Breast epithelium (tissue), 4 donors: ENCODE measurements at regions not wholly inside any gene's neighbourhood (a gene's known extent, or its start where the extent isn't known, plus 50 kb on each side); places are given as distances from the start of the nearest gene placed in this dataset.

Experiments
- DNase-seq, 2 donors: peaks; one replicate each; pipeline ENCODE4 v3.0.0-alpha.2; 2019; ENCODE audit warnings: low spot score in 2 of 2
- H3K27ac ChIP-seq, 2 donors: fragments of 200-600 bp; sonication (generic) in 1 of 2; one replicate each; pipeline ENCODE4 v1.5.1; 2016 to 2019; ENCODE audit warnings: mild to moderate bottlenecking in 1 of 2
- H3K27me3 ChIP-seq, 2 donors: fragments of 200-600 bp; sonication (generic) in 1 of 2; one replicate each; pipeline versions ENCODE4 v1.5.1 to v1.6.0; 2017 to 2019; ENCODE audit warnings: control low read depth in 1 of 2, mild to moderate bottlenecking in 1 of 2
- H3K36me3 ChIP-seq: fragments of 200-600 bp; one replicate; pipeline ENCODE4 v1.5.1; 2019
- H3K4me1 ChIP-seq, 2 donors: fragments of 200-600 bp; sonication (generic); one replicate each; pipeline ENCODE4 v1.5.1; 2016 to 2019; ENCODE audit warnings: control low read depth in 1 of 2
- H3K4me3 ChIP-seq, 3 donors: fragments of 200-600 bp; sonication (generic); 1 replicate in 2 of 3; 2 replicates in 1 of 3; pipeline ENCODE4 v1.5.1; 2016 to 2019; ENCODE audit warnings: mild to moderate bottlenecking in 3 of 3, moderate library complexity in 2 of 3
- H3K9me3 ChIP-seq, 2 donors: fragments of 200-600 bp; sonication (generic) in 1 of 2; one replicate each; pipeline ENCODE4 v1.5.1; 2016 to 2019; ENCODE audit warnings: control low read depth in 1 of 2
- POLR2A ChIP-seq: fragments of 450-650 bp; IDR thresholded peaks from one replicate; pipeline ENCODE4 v1.6.1; 2016; ENCODE audit warnings: antibody characterized with exemption, mild to moderate bottlenecking, moderate library complexity
- POLR2AphosphoS5 ChIP-seq, 3 donors: sonication (generic); formaldehyde crosslinking; IDR thresholded peaks; one replicate each; pipeline ENCODE4 v1.6.1; 2017; ENCODE audit warnings: antibody characterized with exemption in 3 of 3
- intact Hi-C: fragments of 100-400 bp; cut with DNase I; formaldehyde crosslinking; loops from one replicate; pipeline ENCODE4 v1.15.1; 2023; ENCODE audit warnings: low total_unique reads
- TF ChIP-seq, protein P1 (sequence below), 3 donors: fragments of 450-650 bp; IDR thresholded peaks; one replicate each; pipeline ENCODE4 v1.5.1; 2016 to 2017; ENCODE audit warnings: antibody characterized with exemption in 3 of 3, mild to moderate bottlenecking in 3 of 3, moderate library complexity in 3 of 3

- no peak overlapping the region for H3K27ac ChIP-seq
- TF ChIP-seq POLR2AphosphoS5 (IDR thresholded peaks at IDR 0.05) = no peak
- DNase-seq = no peak
- intact Hi-C loops = no loop called here
- H3K27me3 ChIP-seq = no peaks in the 10 kb centered on the region
- H3K4me3 ChIP-seq = no peak overlapping the region
- no peaks in the 10 kb centered on the region for H3K9me3 ChIP-seq
- H3K4me1 ChIP-seq = no peaks in the 10 kb centered on the region
- no peaks in the 10 kb centered on the region for H3K36me3 ChIP-seq
Measured at GRCh38 chr6:134458857-134459657, 141.1 kb upstream of the SGK1 start.

DNA sequence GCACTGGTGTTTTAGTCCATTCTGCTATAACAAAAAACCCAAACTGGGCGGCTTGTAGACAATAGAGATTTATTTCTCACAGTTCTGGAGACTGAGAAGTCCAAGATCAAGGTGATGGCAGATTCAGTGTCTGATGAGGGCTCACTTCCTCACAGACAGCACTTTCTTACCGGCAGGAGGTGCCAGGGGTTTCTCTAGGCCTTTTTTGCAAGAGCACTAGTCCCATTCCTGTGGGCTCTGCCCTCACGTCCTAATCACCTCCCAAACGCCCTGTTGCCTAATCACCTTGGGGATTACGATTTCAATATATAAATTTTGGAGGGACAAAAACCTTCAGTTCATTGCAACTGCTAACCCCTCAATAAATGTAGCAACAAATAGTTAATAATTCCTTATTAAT is 140.0 kb upstream of the SGK1 start:
- TF ChIP-seq POLR2A = no peak
- no peak for TF ChIP-seq POLR2AphosphoS5 (IDR thresholded peaks at IDR 0.05)
- TF ChIP-seq, protein P1, sequence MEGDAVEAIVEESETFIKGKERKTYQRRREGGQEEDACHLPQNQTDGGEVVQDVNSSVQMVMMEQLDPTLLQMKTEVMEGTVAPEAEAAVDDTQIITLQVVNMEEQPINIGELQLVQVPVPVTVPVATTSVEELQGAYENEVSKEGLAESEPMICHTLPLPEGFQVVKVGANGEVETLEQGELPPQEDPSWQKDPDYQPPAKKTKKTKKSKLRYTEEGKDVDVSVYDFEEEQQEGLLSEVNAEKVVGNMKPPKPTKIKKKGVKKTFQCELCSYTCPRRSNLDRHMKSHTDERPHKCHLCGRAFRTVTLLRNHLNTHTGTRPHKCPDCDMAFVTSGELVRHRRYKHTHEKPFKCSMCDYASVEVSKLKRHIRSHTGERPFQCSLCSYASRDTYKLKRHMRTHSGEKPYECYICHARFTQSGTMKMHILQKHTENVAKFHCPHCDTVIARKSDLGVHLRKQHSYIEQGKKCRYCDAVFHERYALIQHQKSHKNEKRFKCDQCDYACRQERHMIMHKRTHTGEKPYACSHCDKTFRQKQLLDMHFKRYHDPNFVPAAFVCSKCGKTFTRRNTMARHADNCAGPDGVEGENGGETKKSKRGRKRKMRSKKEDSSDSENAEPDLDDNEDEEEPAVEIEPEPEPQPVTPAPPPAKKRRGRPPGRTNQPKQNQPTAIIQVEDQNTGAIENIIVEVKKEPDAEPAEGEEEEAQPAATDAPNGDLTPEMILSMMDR (IDR thresholded peaks at IDR 0.05) = no peak
- H3K9me3 ChIP-seq = no peaks in the 10 kb centered on the region
- H3K27me3 ChIP-seq = no peaks in the 10 kb centered on the region
- no peak overlapping the region for H3K27ac ChIP-seq
- intact Hi-C loops = no loop called here
- H3K36me3 ChIP-seq = no peaks in the 10 kb centered on the region
- no peaks in the 10 kb centered on the region for H3K4me1 ChIP-seq
- no peak overlapping the region for H3K4me3 ChIP-seq
- no peak for DNase-seq

DNA sequence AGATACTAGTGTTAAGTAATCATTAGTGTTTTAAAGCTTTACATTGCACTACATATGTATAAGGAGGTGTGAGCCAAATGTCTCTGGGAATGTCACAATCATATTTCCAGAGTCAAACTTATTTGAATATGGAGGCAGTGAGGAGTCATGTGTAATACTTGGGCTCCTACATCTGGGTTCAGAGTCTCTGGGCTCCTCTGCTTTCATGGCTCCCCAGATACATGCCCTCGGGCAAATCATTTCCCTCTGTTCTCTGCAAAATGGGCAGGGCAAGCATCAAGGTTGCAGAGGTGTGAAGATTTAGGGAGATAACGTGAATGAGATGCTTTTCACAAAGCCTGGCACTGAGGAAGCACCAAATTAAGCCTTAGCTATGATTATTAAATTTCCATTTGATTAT is 138.3 kb upstream of the SGK1 start:
- intact Hi-C loops = no loop called here

GRCh38 chr6:134455319-134455718 is 137.4 kb upstream of the SGK1 start:
- no peaks in the 10 kb centered on the region for H3K4me1 ChIP-seq
- TF ChIP-seq, protein P1 (IDR thresholded peaks at IDR 0.05) = no peak
- TF ChIP-seq POLR2A (no peak), POLR2AphosphoS5 (IDR thresholded peaks at IDR 0.05) (no peak)
- H3K27me3 ChIP-seq = no peaks in the 10 kb centered on the region
- no peak overlapping the region for H3K4me3 ChIP-seq
- H3K9me3 ChIP-seq = no peaks in the 10 kb centered on the region
- intact Hi-C loops = no loop called here
- no peak for DNase-seq
- no peak overlapping the region for H3K27ac ChIP-seq
- no peaks in the 10 kb centered on the region for H3K36me3 ChIP-seq

More for the DNA sequence above, 138.3 kb upstream of the SGK1 start:
- no peak overlapping the region for H3K27ac ChIP-seq
- no peak overlapping the region for H3K4me3 ChIP-seq
- H3K9me3 ChIP-seq = no peaks in the 10 kb centered on the region
- no peaks in the 10 kb centered on the region for H3K36me3 ChIP-seq
- TF ChIP-seq, protein P1 (IDR thresholded peaks at IDR 0.05) = no peak
- TF ChIP-seq POLR2AphosphoS5 (IDR thresholded peaks at IDR 0.05) (no peak), POLR2A (no peak)
- DNase-seq = no peak
- no peaks in the 10 kb centered on the region for H3K4me1 ChIP-seq
- no peaks in the 10 kb centered on the region for H3K27me3 ChIP-seq

DNA sequence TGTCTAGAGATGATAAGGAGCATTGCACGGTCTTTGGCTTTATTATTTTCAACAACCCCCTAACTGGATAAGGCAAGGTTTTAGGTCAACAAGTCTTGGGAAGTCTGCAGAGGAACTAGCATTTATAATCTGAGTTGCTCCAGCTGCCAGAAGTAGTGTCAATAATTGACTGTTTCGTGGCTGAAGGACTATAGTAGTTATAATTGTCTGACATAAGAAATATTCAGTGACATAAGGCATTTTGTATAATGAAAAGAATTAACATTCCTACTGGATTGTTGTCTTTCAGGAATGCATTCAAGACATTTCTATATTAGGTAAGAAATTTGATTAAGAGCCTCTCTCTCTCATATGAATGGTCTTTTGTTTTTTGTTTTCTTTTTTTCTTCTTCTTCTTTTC is 136.9 kb upstream of the SGK1 start:
- TF ChIP-seq POLR2A (no peak), POLR2AphosphoS5 (IDR thresholded peaks at IDR 0.05) (no peak)
- TF ChIP-seq, protein P1 (IDR thresholded peaks at IDR 0.05) = no peak
- Histone ChIP-seq H3K27ac (no peak overlapping the region), H3K4me1 (no peaks in the 10 kb centered on the region), H3K4me3 (no peak overlapping the region), H3K27me3 (no peaks in the 10 kb centered on the region), H3K36me3 (no peaks in the 10 kb centered on the region), H3K9me3 (no peaks in the 10 kb centered on the region)
- intact Hi-C loops = no loop called here
- no peak for DNase-seq
